Omental fat pad (tissue), 3 donors: ENCODE measurements at regions not wholly inside any gene's neighbourhood (a gene's known extent, or its start where the extent isn't known, plus 50 kb on each side); places are given as distances from the start of the nearest gene placed in this dataset.

Experiments
- ATAC-seq: fragments of 150-250 bp; one replicate; pipeline ENCODE4 v1.9.1; 2016; ENCODE audit warnings: mild to moderate bottlenecking, moderate library complexity; ENCODE audit not compliant: low FRiP score
- DNase-seq: peaks from one replicate; pipeline ENCODE4 v3.0.0-alpha.2; 2019; ENCODE audit warnings: low spot score
- TF ChIP-seq, protein P1 (sequence below), 3 donors: fragments of 450-650 bp; IDR thresholded peaks; one replicate each; pipeline ENCODE4 v1.5.1; 2016 to 2017; ENCODE audit warnings: antibody characterized with exemption in 3 of 3, mild to moderate bottlenecking in 3 of 3, moderate library complexity in 2 of 3

DNA sequence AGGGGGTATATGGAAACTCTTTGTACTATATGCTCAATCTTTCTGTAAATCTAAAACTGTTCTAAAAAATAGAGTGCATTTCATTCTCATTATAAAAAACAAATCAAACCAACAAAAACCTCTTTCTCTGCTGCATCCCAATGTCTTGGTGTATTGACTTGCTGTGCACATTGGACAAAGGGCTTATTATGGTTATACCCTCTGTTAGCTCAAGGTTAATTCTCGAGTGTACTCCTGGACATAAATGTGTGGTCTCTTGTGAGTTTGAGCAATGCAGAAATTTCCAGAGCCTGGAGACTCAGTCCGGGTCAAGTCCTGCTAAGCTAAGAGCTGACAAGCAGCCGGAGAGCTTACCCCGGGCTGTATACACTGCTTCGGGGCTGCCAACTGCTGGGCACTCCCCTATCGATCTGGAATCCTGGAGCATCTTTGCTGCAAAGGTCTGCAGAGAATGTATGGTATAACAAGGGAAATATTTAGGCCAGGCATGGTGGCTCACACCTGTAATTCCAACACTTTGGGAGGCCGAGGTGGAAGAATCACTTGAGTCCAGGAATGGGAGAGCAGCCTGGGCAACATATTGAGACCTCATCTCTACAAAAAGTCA is 66.2 kb upstream of the BRD7 start:
- ATAC-seq (no peak), DNase-seq (no peak)
- TF ChIP-seq, protein P1, sequence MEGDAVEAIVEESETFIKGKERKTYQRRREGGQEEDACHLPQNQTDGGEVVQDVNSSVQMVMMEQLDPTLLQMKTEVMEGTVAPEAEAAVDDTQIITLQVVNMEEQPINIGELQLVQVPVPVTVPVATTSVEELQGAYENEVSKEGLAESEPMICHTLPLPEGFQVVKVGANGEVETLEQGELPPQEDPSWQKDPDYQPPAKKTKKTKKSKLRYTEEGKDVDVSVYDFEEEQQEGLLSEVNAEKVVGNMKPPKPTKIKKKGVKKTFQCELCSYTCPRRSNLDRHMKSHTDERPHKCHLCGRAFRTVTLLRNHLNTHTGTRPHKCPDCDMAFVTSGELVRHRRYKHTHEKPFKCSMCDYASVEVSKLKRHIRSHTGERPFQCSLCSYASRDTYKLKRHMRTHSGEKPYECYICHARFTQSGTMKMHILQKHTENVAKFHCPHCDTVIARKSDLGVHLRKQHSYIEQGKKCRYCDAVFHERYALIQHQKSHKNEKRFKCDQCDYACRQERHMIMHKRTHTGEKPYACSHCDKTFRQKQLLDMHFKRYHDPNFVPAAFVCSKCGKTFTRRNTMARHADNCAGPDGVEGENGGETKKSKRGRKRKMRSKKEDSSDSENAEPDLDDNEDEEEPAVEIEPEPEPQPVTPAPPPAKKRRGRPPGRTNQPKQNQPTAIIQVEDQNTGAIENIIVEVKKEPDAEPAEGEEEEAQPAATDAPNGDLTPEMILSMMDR (IDR thresholded peaks at IDR 0.05), result no peak

DNA sequence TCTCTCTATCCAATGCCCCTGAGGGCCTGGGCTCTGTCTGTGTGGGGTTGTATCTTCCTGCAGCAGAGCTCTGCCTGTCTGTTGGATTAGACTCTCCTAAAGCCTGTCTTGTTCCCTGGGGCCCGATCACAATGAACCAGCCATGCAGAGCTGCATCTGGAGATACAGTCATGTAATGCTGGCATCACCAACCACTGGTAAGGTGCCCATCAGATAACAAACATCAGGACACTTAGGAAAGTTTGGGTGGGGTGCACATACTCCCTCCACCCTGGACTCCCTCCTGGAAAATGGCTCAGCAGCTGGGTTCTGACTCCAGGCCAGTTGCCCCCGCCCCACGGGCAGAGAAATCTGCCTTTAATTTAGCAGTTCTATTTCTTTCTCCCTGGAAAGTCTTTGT is 61.3 kb upstream of the BRD7 start:
- DNase-seq, result no peak
- TF ChIP-seq, protein P1 (IDR thresholded peaks at IDR 0.05), result no peak
- no peak for ATAC-seq

DNA sequence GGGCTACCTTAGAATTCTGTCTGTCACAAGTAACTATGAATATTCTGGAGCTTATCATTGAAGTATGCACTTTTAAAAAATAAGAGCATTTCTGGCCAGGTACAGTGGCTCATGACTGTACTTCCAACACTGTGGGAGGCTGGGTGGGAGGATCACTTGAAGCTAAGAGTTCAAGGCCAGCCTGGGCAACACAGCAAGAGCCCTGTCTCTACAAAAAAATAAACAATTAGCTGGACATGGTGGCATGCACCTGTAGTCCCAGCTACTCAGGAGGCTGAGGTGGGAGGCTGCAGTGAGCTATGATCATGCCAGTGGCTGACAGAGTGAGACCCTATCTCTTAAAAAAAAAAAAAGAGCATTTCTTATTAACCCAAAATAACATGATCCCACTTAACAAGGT is 60.0 kb upstream of the BRD7 start:
- ATAC-seq (no peak), DNase-seq (no peak)
- TF ChIP-seq, protein P1 (IDR thresholded peaks at IDR 0.05), result no peak

DNA sequence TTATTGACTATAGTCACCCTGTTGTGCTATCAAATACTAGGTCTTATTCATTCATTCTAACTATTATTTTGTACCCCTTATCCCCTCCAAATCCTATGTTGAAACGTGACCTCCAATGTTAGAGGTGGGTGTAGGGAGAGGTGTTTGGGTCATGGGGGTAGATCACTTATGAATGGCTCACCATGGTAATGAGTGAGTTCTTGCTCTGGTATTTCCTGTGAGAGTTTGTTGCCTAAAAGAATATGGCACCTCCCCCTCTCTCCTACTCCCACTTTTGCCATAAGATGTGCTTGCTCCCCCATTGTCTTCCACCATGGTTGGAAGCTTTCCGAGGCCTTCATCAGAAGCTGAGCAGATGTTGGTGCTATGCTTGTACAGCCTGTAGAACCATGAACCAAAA is 59.3 kb upstream of the BRD7 start:
- no peak for ATAC-seq
- TF ChIP-seq, protein P1 (IDR thresholded peaks at IDR 0.05), result no peak
- no peak for DNase-seq

DNA sequence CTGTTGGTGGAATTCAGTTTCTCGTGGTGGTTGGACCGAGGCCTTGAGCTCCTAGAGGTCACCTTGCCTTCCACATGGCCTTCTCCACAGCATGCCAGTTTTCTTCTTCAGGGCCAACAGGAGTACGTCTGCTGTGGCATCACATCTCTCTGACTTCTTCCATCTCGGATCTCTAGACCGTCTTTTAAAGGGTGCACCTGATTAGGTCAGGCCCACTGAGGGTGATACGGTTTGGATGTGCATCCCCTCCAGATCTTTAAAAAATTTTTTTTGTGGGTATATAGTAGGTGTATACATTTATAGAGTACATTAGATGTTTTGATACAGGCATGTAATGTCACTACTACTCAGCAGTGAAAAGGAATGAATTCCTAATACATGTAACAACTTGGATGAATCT is 58.3 kb upstream of the BRD7 start:
- no peak for DNase-seq
- TF ChIP-seq, protein P1 (IDR thresholded peaks at IDR 0.05), result no peak
- no peak for ATAC-seq

DNA sequence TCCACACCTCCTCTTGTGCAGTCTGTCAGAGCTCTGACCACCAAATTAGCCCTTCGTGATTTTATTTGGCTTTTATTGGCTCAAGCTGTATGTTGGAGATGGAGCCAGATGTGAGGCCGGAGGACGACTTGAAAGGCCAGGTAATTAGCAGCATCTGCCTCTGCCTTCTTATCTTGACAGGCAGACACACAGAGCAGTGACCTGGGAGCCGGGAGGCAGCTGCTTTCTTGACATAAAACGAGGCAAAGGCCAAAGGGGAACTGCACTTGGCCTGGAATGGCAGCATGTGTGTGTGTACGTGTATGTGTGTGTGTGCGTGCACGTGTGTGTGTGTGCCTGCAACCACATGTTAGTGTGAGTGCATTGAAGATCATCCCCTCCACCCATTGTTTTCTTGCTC is 56.9 kb upstream of the BRD7 start:
- TF ChIP-seq, protein P1 (IDR thresholded peaks at IDR 0.05), result no peak
- DNase-seq (no peak), ATAC-seq (no peak)

DNA sequence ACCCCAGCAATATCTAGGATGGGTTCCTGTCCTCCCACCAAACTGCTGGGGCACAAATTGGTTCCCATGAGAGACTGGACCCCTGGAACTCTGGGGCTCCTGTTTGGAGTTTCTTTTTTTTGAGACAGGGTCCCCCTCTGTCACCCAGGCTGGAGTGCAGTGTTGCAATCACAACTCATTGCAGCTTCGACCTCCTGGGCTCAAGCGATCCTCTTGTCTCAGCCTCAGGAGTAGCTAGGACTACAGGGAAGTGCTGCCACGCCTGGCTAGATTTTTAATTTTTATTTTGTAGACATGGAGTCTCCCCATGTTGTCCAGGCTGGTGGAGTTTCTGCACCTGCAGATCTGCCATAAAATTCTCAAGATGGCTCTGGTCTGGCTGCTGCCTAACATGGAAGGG is 56.3 kb upstream of the BRD7 start:
- TF ChIP-seq, protein P1 (IDR thresholded peaks at IDR 0.05), result no peak
- ATAC-seq (no peak), DNase-seq (no peak)
